NK-92 treated with Interleukin-12 subunit alpha and Interleukin-12 subunit beta, amount 100 ng/mL, for 24 hours (cell line): ENCODE measurements at regions not wholly inside any gene's neighbourhood (a gene's known extent, or its start where the extent isn't known, plus 50 kb on each side); places are given as distances from the start of the nearest gene placed in this dataset.
"Not testable (repeated sequence)": the region's sequence is repeated elsewhere in the genome, so short reads cannot be mapped to it uniquely, and the experiment has no call there.

Experiments
- DNase-seq: peaks from one replicate; lab custom pipeline; 2025; lab: John Stamatoyannopoulos, UW

GRCh38 chr13:81031996-81032395 is 691.1 kb upstream of the SPRY2 start:
- DNase-seq = no peak

GRCh38 chr13:81025091-81025490 is 684.2 kb upstream of the SPRY2 start:
- no peak for DNase-seq

GRCh38 chr13:81021284-81021840 is 680.4 kb upstream of the SPRY2 start:
- DNase-seq = no peak

GRCh38 chr13:81020010-81020409 is 679.1 kb upstream of the SPRY2 start:
- no peak for DNase-seq

- no peak for DNase-seq
These were observed 678.0 kb upstream of the SPRY2 start for GRCh38 chr13:81018936-81019335.

- no peak for DNase-seq
These were observed 676.7 kb upstream of the SPRY2 start for GRCh38 chr13:81017513-81018152.

- no peak for DNase-seq
These were observed 671.1 kb upstream of the SPRY2 start for GRCh38 chr13:81012031-81012430.

- no peak for DNase-seq
These were observed 661.0 kb upstream of the SPRY2 start for GRCh38 chr13:81001828-81002385.

- DNase-seq = not testable (repeated sequence)
These were observed 657.7 kb upstream of the SPRY2 start for GRCh38 chr13:80998603-80999002.

- DNase-seq = no peak
These were observed 648.8 kb upstream of the SPRY2 start for GRCh38 chr13:80989747-80990146.

- DNase-seq = no peak
These were observed 648.3 kb upstream of the SPRY2 start for GRCh38 chr13:80989241-80989640.

GRCh38 chr13:80988391-80989151 is 647.6 kb upstream of the SPRY2 start:
- DNase-seq = no peak

GRCh38 chr13:80979035-80979641 is 638.2 kb upstream of the SPRY2 start:
- no peak for DNase-seq

- no peak for DNase-seq
These were observed 636.2 kb upstream of the SPRY2 start for GRCh38 chr13:80977168-80977567.

- no peak for DNase-seq
These were observed 635.0 kb upstream of the SPRY2 start for GRCh38 chr13:80975903-80976302.

GRCh38 chr13:80973721-80974120 is 632.8 kb upstream of the SPRY2 start:
- DNase-seq = no peak

GRCh38 chr13:80972857-80973478 is 632.0 kb upstream of the SPRY2 start:
- DNase-seq = no peak

- no peak for DNase-seq
These were observed 624.2 kb upstream of the SPRY2 start for GRCh38 chr13:80965097-80965496.

- DNase-seq = no peak
These were observed 621.9 kb upstream of the SPRY2 start for GRCh38 chr13:80962855-80963254.

GRCh38 chr13:80962173-80962572 is 621.2 kb upstream of the SPRY2 start:
- DNase-seq = no peak

- no peak for DNase-seq
These were observed 616.2 kb upstream of the SPRY2 start for GRCh38 chr13:80957019-80957655.

GRCh38 chr13:80955501-80955900 is 614.6 kb upstream of the SPRY2 start:
- no peak for DNase-seq
